Epithelial cell of esophagus (primary cell): ENCODE measurements at regions not wholly inside any gene's neighbourhood (a gene's known extent, or its start where the extent isn't known, plus 50 kb on each side); places are given as distances from the start of the nearest gene placed in this dataset.
A peak's percentile ranks its signal among the peaks of the same experiment; 100 is the strongest.

ENCODE experiments used
- DNase-seq: peaks from one replicate; pipeline ENCODE4 v3.0.0; 2010; ENCODE audit warnings: low read depth
- H3K4me3 ChIP-seq: 2 replicates; pipeline ENCODE4 v1.5.1; 2011; ENCODE audit warnings: mild to moderate bottlenecking, low read length, control low read depth
- CTCF ChIP-seq: IDR thresholded peaks from 2 replicates; pipeline ENCODE4 v1.5.1; 2011; ENCODE audit warnings: low read depth, mild to moderate bottlenecking, low read length, control low read depth, inconsistent platforms; ENCODE audit not compliant: insufficient read depth; ENCODE audit errors: missing control alignments

GRCh38 chr5:142486581-142486980 lies 161.8 kb upstream of the SPRY4 start:
- TF ChIP-seq CTCF, result no peak
- no peak overlapping the region for H3K4me3 ChIP-seq
- peak; percentile 63 for DNase-seq

- no peak for TF ChIP-seq CTCF
These were observed 161.2 kb upstream of the SPRY4 start for GRCh38 chr5:142486020-142486419.

DNA sequence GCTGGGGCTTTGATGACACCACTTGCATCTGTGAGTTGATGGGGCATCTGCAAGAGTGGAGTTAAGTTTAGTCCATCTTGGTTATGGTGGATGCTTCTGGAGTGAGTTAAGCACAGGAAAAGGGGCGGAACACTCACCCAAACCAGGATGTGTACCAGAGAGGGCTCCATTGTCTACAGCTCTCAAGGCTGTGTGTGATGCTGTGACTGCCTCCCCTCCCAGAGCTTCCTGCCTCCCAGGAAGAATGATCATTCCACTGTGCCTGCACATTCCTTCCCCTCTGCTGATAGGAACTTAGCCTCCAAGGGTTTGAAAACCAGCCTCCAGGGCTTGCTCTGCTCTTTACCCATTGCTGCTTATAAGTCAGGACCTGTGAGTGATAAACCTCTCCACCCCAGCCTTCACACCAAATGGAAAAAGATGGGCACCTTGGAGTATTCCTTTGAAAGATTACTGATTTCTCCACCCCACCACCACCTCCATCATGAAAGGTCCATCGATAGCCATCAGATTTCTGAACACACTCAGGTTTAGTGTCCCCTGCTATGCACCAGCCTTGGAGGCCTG lies 160.1 kb upstream of the SPRY4 start:
- no peak for DNase-seq
- no peak overlapping the region for H3K4me3 ChIP-seq
- TF ChIP-seq CTCF, result no peak

More at GRCh38 chr5:142486020-142486419, 161.2 kb upstream of the SPRY4 start:
- DNase-seq, result no peak
- H3K4me3 ChIP-seq, result no peak overlapping the region

DNA sequence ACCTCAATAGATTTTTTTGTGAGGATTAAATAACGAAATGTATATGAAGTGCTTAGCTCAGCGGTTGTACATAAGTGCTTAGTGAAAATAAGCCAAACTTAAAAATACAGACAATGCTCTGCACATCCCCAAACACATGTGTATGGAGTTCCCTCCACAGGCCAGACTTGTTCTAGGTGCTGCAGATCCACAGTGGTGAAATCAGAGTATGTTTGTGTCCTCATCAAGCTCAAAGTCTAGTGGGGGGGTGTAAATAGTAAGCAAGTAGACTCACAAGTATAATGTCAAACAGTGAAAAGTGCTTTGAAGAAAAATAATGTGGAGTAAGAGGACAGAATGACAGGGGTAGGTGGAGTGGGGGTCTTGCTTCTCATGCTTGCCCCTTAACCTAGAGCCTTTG lies 157.4 kb upstream of the SPRY4 start:
- no peak for DNase-seq
- no peak for TF ChIP-seq CTCF
- H3K4me3 ChIP-seq, result no peak overlapping the region

GRCh38 chr5:142481410-142481809 lies 156.6 kb upstream of the SPRY4 start:
- no peak for TF ChIP-seq CTCF
- DNase-seq, result no peak
- H3K4me3 ChIP-seq, result no peak overlapping the region

GRCh38 chr5:142479854-142480519 lies 155.2 kb upstream of the SPRY4 start:
- no peak for TF ChIP-seq CTCF
- DNase-seq, result no peak

GRCh38 chr5:142479150-142479549 lies 154.3 kb upstream of the SPRY4 start:
- no peak for DNase-seq
- no peak for TF ChIP-seq CTCF
- H3K4me3 ChIP-seq, result no peak overlapping the region

More at GRCh38 chr5:142479854-142480519, 155.2 kb upstream of the SPRY4 start:
- H3K4me3 ChIP-seq, result no peak overlapping the region
